Esophagus squamous epithelium (tissue), 5 donors: ENCODE measurements at regions not wholly inside any gene's neighbourhood (a gene's known extent, or its start where the extent isn't known, plus 50 kb on each side); places are given as distances from the start of the nearest gene placed in this dataset.

Experiments
- DNase-seq: peaks from one replicate; lab custom pipeline; 2025; lab: John Stamatoyannopoulos, UW
- H3K27ac ChIP-seq, 4 donors: fragments of 200-600 bp; sonication (generic); one replicate each; pipeline ENCODE4 v1.5.1; 2016 to 2019; ENCODE audit warnings: mild to moderate bottlenecking in 1 of 4
- H3K27me3 ChIP-seq, 4 donors: fragments of 200-600 bp; sonication (generic); 1 replicate in 3 of 4; 2 replicates in 1 of 4; pipeline versions ENCODE4 v1.5.1 to v1.6.0; 2017 to 2021; ENCODE audit warnings: antibody characterized with exemption in 1 of 4
- H3K36me3 ChIP-seq, 3 donors: fragments of 200-600 bp; sonication (generic); one replicate each; pipeline ENCODE4 v1.5.1; 2016 to 2019
- H3K4me1 ChIP-seq, 3 donors: fragments of 200-600 bp; sonication (generic); one replicate each; pipeline ENCODE4 v1.5.1; 2017 to 2019
- H3K4me3 ChIP-seq, 4 donors: fragments of 200-600 bp; sonication (generic); 1 replicate in 3 of 4; 2 replicates in 1 of 4; pipeline ENCODE4 v1.5.1; 2016 to 2019; ENCODE audit warnings: mild to moderate bottlenecking in 2 of 4, moderate library complexity in 1 of 4
- H3K9me3 ChIP-seq, 3 donors: fragments of 200-600 bp; sonication (generic); one replicate each; pipeline ENCODE4 v1.5.1; 2016 to 2019
- CTCF ChIP-seq, 6 experiments: fragments of 450-650 bp in 4 of 6; fragments of 200-600 bp in 2 of 6; sonication (generic) in 2 of 6; IDR thresholded peaks; one replicate each; pipeline ENCODE4 v1.5.1; 2016 to 2019; ENCODE audit warnings: antibody characterized with exemption in 6 of 6, mild to moderate bottlenecking in 4 of 6, moderate library complexity in 4 of 6
- POLR2A ChIP-seq, 4 donors: fragments of 450-650 bp; IDR thresholded peaks; one replicate each; pipeline ENCODE4 v1.6.1; 2017; ENCODE audit warnings: antibody characterized with exemption in 4 of 4, mild to moderate bottlenecking in 4 of 4, moderate library complexity in 3 of 4
- WGBS, 2 donors: methylation state at CpG; one replicate each; pipeline ENCODE4 v1.1.5; 2018; 5-methylcytosine and 5-hydroxymethylcytosine counted together
- intact Hi-C: fragments of 100-400 bp; cut with DNase I; formaldehyde crosslinking; loops from one replicate; pipeline ENCODE4 v1.15.0; 2022
- donor health status: DM: yes; HTN: yes; CAD: no.

- intact Hi-C loops = no loop called here
- TF ChIP-seq CTCF (IDR thresholded peaks at IDR 0.05) = no peak
- no peak for TF ChIP-seq POLR2A (IDR thresholded peaks at IDR 0.05)
- 36 to 39% methylated on average over 5 of the region's 5 CpGs for WGBS, 2 donors
- H3K27me3 ChIP-seq = no peaks in the 10 kb centered on the region
- no peaks in the 10 kb centered on the region for H3K4me1 ChIP-seq
- DNase-seq = no peak
- no peak overlapping the region for H3K4me3 ChIP-seq
- H3K27ac ChIP-seq = no peak overlapping the region
- no peaks in the 10 kb centered on the region for H3K36me3 ChIP-seq
- H3K9me3 ChIP-seq = no peaks in the 10 kb centered on the region
These were observed 130.1 kb downstream of the EDEM1 start for GRCh38 chr3:5317557-5317956.

- Histone ChIP-seq H3K4me1 (no peaks in the 10 kb centered on the region), H3K9me3 (no peaks in the 10 kb centered on the region), H3K27me3 (no peaks in the 10 kb centered on the region), H3K27ac (no peak overlapping the region), H3K4me3 (no peak overlapping the region), H3K36me3 (no peaks in the 10 kb centered on the region)
- DNase-seq = no peak
- TF ChIP-seq POLR2A (IDR thresholded peaks at IDR 0.05) (no peak), CTCF (IDR thresholded peaks at IDR 0.05) (no peak)
- 79 to 89% methylated on average over 2 of the region's 2 CpGs for WGBS, 2 donors
- intact Hi-C loops = no loop called here
These were observed 131.9 kb downstream of the EDEM1 start for GRCh38 chr3:5319454-5319853.

GRCh38 chr3:5321666-5322340 lies 134.3 kb downstream of the EDEM1 start:
- Histone ChIP-seq H3K4me3 (no peak overlapping the region), H3K9me3 (no peaks in the 10 kb centered on the region), H3K4me1 (no peaks in the 10 kb centered on the region), H3K36me3 (no peaks in the 10 kb centered on the region), H3K27me3 (peaks cover 0 to 6% (median 0%) of the 10 kb centered on the region in 4 donors), H3K27ac (no peak overlapping the region)
- DNase-seq = no peak
- no peak for TF ChIP-seq POLR2A (IDR thresholded peaks at IDR 0.05)
- no peak for TF ChIP-seq CTCF (IDR thresholded peaks at IDR 0.05)
- intact Hi-C loops = no loop called here

- 44 to 58% methylated on average over 4 of the region's 4 CpGs for whole genome bisulfite sequencing, 2 donors
- Histone ChIP-seq H3K4me1 (no peaks in the 10 kb centered on the region), H3K27me3 (peaks cover 0 to 6% (median 0%) of the 10 kb centered on the region in 4 donors), H3K9me3 (no peaks in the 10 kb centered on the region), H3K4me3 (no peak overlapping the region), H3K27ac (no peak overlapping the region), H3K36me3 (no peaks in the 10 kb centered on the region)
- intact Hi-C loops = no loop called here
- no peak for TF ChIP-seq CTCF (IDR thresholded peaks at IDR 0.05)
- no peak for TF ChIP-seq POLR2A (IDR thresholded peaks at IDR 0.05)
- DNase-seq = no peak
These were observed 137.3 kb downstream of the EDEM1 start for GRCh38 chr3:5324780-5325179.

- DNase-seq = no peak
- TF ChIP-seq POLR2A (IDR thresholded peaks at IDR 0.05) (no peak), CTCF (IDR thresholded peaks at IDR 0.05) (no peak)
- no peaks in the 10 kb centered on the region for H3K9me3 ChIP-seq
- no peaks in the 10 kb centered on the region for H3K27me3 ChIP-seq
- H3K4me3 ChIP-seq = no peak overlapping the region
- H3K27ac ChIP-seq = no peak overlapping the region
- H3K4me1 ChIP-seq = no peaks in the 10 kb centered on the region
- WGBS, 2 donors = 51 to 58% methylated on average over 9 of the region's 9 CpGs
- no peaks in the 10 kb centered on the region for H3K36me3 ChIP-seq
- intact Hi-C loops = no loop called here
These were observed 142.8 kb downstream of the EDEM1 start for GRCh38 chr3:5330152-5330810.
